ENCODE measurements at regions not wholly inside any gene's neighbourhood (a gene's known extent, or its start where the extent isn't known, plus 50 kb on each side); places are given as distances from the start of the nearest gene placed in this dataset.
"Not testable (repeated sequence)": the region's sequence is repeated elsewhere in the genome, so short reads cannot be mapped to it uniquely, and the experiment has no call there.

GRCh38 chr14:53847057-53847456 lies 109.6 kb downstream of the BMP4 start:
- Histone ChIP-seq H3K27me3 (ENCODE audit: control insufficient read depth, insufficient read depth, low read length) (no peaks in the 10 kb centered on the region), H3K4me1 (ENCODE audit: control insufficient read depth, insufficient read depth, low read length) (peaks cover 26% of the 10 kb centered on the region), H3K4me3 (ENCODE audit: low read length) (no peak overlapping the region), H3K9me3 (ENCODE audit: control insufficient read depth, low read depth, low read length) (no peaks in the 10 kb centered on the region), H3K36me3 (ENCODE audit: control insufficient read depth, insufficient read depth, low read length) (no peaks in the 10 kb centered on the region), H3K27ac (ENCODE audit: low read length) (no peak overlapping the region)
- no peak for DNase-seq
- WGBS (ENCODE audit: insufficient coverage, low lambda C conversion rate): 80% methylated on average over 1 of the region's 1 CpG

DNA sequence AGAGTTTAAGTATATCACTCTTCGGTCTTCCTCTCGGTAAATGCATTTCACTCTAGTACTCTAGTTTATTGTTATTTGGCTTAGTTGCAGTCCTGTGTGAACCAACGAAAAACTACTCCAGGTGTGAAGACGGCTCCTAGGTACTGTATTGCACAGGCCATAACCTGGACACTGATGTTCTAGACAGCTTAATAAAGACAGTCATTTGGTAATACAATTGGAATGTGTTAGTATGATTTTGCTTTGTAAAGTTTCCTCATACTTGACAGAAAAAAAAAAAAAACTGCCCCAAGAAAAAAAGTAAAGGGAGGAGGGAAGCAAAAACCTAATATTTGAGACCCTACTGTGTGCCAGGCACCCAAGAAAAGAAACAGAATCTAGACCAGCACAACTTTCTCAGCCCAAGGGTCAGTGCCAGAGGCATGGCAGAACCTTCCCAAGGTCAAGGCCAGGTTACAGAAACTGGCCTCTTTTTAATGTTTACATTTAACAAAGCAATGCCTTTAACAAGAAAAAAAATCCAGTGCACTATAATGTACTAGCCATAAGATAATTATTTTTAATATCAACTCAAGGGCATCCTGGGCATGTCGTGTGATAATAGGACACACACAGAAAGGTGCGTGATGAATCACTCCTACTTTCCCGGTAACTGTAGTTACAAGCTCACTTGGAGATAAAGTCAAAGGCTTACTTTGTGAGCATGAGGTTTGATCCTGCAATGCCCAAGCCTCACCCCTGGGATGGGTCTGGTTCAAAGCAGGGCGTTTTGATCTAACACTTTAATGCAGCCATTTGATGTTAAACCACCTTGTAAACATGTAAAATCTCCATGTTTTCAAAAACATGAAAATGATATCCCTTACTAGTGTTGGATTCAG lies 110.6 kb downstream of the BMP4 start:
- no peaks in the 10 kb centered on the region for H3K27me3 ChIP-seq (ENCODE audit: control insufficient read depth, insufficient read depth, low read length)
- 80% methylated on average over 3 of the region's 8 CpGs for WGBS (ENCODE audit: insufficient coverage, low lambda C conversion rate)
- no peak overlapping the region for H3K4me3 ChIP-seq (ENCODE audit: low read length)
- peak; percentile 43 to 65 for DNase-seq
- H3K9me3 ChIP-seq (ENCODE audit: control insufficient read depth, low read depth, low read length): no peaks in the 10 kb centered on the region
- H3K36me3 ChIP-seq (ENCODE audit: control insufficient read depth, insufficient read depth, low read length): no peaks in the 10 kb centered on the region
- H3K27ac ChIP-seq (ENCODE audit: low read length): no peak overlapping the region
- H3K4me1 ChIP-seq (ENCODE audit: control insufficient read depth, insufficient read depth, low read length): peaks cover 16% of the 10 kb centered on the region

DNA sequence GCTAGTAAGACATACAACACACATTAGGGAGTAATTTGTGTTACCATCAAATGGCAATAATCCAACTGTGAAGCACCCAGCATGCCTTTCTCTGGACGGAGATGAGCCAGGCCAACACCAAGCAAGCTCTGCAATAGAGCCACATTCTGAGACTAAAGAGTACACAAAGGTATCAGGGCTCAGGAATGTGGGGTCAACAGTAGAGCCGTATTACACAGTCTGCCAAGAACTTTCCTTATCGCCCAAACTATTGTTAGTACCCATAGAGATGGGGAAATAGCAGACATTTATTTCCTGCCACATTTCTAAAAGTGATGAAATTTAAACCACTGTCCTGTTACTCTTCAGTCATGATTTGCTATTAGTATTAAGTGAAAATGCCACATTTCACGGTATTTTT lies 113.7 kb downstream of the BMP4 start:
- no peak for DNase-seq
- H3K4me3 ChIP-seq (ENCODE audit: low read length): no peak overlapping the region
- no peak overlapping the region for H3K27ac ChIP-seq (ENCODE audit: low read length)
- H3K36me3 ChIP-seq (ENCODE audit: control insufficient read depth, insufficient read depth, low read length): no peaks in the 10 kb centered on the region
- no peaks in the 10 kb centered on the region for H3K9me3 ChIP-seq (ENCODE audit: control insufficient read depth, low read depth, low read length)
- no CpG with 5 or more reads among the region's 4 CpGs for WGBS (ENCODE audit: insufficient coverage, low lambda C conversion rate)
- H3K27me3 ChIP-seq (ENCODE audit: control insufficient read depth, insufficient read depth, low read length): no peaks in the 10 kb centered on the region
- peaks cover 3% of the 10 kb centered on the region for H3K4me1 ChIP-seq (ENCODE audit: control insufficient read depth, insufficient read depth, low read length)

- no peaks in the 10 kb centered on the region for H3K36me3 ChIP-seq (ENCODE audit: control insufficient read depth, insufficient read depth, low read length)
- no peak for DNase-seq
- no peak overlapping the region for H3K4me3 ChIP-seq (ENCODE audit: low read length)
- no peaks in the 10 kb centered on the region for H3K27me3 ChIP-seq (ENCODE audit: control insufficient read depth, insufficient read depth, low read length)
- peaks cover 4% of the 10 kb centered on the region for H3K9me3 ChIP-seq (ENCODE audit: control insufficient read depth, low read depth, low read length)
- WGBS (ENCODE audit: insufficient coverage, low lambda C conversion rate): 100% methylated on average over 1 of the region's 3 CpGs
- peaks cover 3% of the 10 kb centered on the region for H3K4me1 ChIP-seq (ENCODE audit: control insufficient read depth, insufficient read depth, low read length)
- peak overlapping the region; percentile 2 for H3K27ac ChIP-seq (ENCODE audit: low read length)
Observed at GRCh38 chr14:53841109-53842099, 115.2 kb downstream of the BMP4 start.

DNA sequence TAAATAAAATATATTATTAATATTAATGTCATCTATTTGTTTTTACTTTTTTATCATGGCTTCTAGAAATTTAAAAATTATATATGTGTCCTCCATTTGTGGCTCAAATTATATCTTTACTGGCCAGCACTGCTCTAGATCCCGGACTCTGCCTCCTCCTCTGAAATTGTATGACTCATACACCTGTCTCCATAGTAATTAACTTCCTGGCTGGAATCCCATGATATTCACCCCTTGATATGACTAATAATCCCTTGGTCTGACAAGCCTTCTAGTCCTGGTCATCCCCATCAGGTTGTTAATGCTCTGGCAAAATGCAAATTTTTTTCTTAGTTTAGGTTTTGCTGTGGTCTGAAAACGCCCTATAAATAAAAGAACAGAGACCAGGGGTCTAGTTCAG lies 116.2 kb downstream of the BMP4 start:
- Histone ChIP-seq H3K4me3 (ENCODE audit: low read length) (no peak overlapping the region), H3K27me3 (ENCODE audit: control insufficient read depth, insufficient read depth, low read length) (no peaks in the 10 kb centered on the region), H3K36me3 (ENCODE audit: control insufficient read depth, insufficient read depth, low read length) (no peaks in the 10 kb centered on the region), H3K4me1 (ENCODE audit: control insufficient read depth, insufficient read depth, low read length) (no peaks in the 10 kb centered on the region), H3K9me3 (ENCODE audit: control insufficient read depth, low read depth, low read length) (peaks cover 4% of the 10 kb centered on the region), H3K27ac (ENCODE audit: low read length) (peak overlapping the region; percentile 2)
- no CpG with 5 or more reads among the region's 2 CpGs for WGBS (ENCODE audit: insufficient coverage, low lambda C conversion rate)
- peak; percentile 48 to 76 for DNase-seq

DNA sequence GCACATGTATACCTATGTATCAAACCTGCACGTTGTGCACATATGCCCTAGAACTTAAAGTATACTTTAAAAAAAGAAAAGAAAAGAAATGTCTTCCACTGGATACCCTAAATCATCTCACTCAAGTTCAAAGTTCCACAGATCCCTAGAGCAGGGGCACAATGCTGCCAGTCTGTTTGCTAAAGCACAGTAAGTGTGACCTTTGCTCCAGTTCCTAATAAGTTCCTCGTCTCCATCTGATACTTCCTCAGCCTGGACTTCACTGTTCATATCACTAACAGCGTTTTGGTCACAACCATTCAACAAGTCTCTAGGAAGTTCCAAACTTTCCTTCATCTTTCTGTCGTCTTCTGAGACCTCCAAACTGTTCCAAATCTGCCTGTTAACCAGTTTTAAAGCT lies 118.3 kb downstream of the BMP4 start:
- H3K4me1 ChIP-seq (ENCODE audit: control insufficient read depth, insufficient read depth, low read length): no peaks in the 10 kb centered on the region
- H3K27me3 ChIP-seq (ENCODE audit: control insufficient read depth, insufficient read depth, low read length): no peaks in the 10 kb centered on the region
- WGBS (ENCODE audit: insufficient coverage, low lambda C conversion rate): 67% methylated on average over 2 of the region's 4 CpGs
- no peak overlapping the region for H3K4me3 ChIP-seq (ENCODE audit: low read length)
- no peak overlapping the region for H3K27ac ChIP-seq (ENCODE audit: low read length)
- no peak for DNase-seq
- no peaks in the 10 kb centered on the region for H3K36me3 ChIP-seq (ENCODE audit: control insufficient read depth, insufficient read depth, low read length)
- H3K9me3 ChIP-seq (ENCODE audit: control insufficient read depth, low read depth, low read length): peaks cover 4% of the 10 kb centered on the region

DNA sequence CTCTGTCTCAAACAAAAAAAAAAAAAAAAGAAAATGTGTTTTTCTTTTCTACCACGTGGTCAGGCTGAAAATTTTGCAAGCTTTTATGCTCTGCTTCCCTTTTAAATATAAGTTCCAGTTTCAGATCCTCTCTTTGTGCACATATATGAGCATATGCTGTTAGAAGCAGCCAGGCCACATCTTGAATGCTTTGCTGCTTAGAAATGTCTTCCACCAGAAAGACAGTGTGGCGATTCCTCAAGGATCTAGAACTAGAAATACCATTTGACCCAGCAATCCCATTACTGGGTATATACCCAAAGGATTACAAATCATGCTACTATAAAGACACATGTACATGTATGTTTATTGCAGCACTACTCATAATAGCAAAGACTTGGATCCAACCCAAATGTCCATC lies 119.0 kb downstream of the BMP4 start:
- H3K4me1 ChIP-seq (ENCODE audit: control insufficient read depth, insufficient read depth, low read length); DNase-seq; H3K4me3 ChIP-seq (ENCODE audit: low read length); H3K27me3 ChIP-seq (ENCODE audit: control insufficient read depth, insufficient read depth, low read length); H3K36me3 ChIP-seq (ENCODE audit: control insufficient read depth, insufficient read depth, low read length); H3K27ac ChIP-seq (ENCODE audit: low read length); H3K9me3 ChIP-seq (ENCODE audit: control insufficient read depth, low read depth, low read length): not testable (repeated sequence)
- no CpG with 5 or more reads among the region's 2 CpGs for WGBS (ENCODE audit: insufficient coverage, low lambda C conversion rate)

GRCh38 chr14:53836551-53836950 lies 120.1 kb downstream of the BMP4 start:
- no peak overlapping the region for H3K4me3 ChIP-seq (ENCODE audit: low read length)
- H3K27ac ChIP-seq (ENCODE audit: low read length): no peak overlapping the region
- H3K27me3 ChIP-seq (ENCODE audit: control insufficient read depth, insufficient read depth, low read length): no peaks in the 10 kb centered on the region
- H3K36me3 ChIP-seq (ENCODE audit: control insufficient read depth, insufficient read depth, low read length): no peaks in the 10 kb centered on the region
- 100% methylated on average over 1 of the region's 2 CpGs for WGBS (ENCODE audit: insufficient coverage, low lambda C conversion rate)
- no peak for DNase-seq
- no peaks in the 10 kb centered on the region for H3K4me1 ChIP-seq (ENCODE audit: control insufficient read depth, insufficient read depth, low read length)
- H3K9me3 ChIP-seq (ENCODE audit: control insufficient read depth, low read depth, low read length): peaks cover 4% of the 10 kb centered on the region

- DNase-seq: no peak
- Histone ChIP-seq H3K27ac (ENCODE audit: low read length) (no peak overlapping the region), H3K4me1 (ENCODE audit: control insufficient read depth, insufficient read depth, low read length) (no peaks in the 10 kb centered on the region), H3K4me3 (ENCODE audit: low read length) (no peak overlapping the region), H3K36me3 (ENCODE audit: control insufficient read depth, insufficient read depth, low read length) (no peaks in the 10 kb centered on the region), H3K9me3 (ENCODE audit: control insufficient read depth, low read depth, low read length) (no peaks in the 10 kb centered on the region), H3K27me3 (ENCODE audit: control insufficient read depth, insufficient read depth, low read length) (no peaks in the 10 kb centered on the region)
- no CpG with 5 or more reads among the region's 4 CpGs for WGBS (ENCODE audit: insufficient coverage, low lambda C conversion rate)
Observed at GRCh38 chr14:53828820-53829219, 127.8 kb downstream of the BMP4 start.

GRCh38 chr14:53824061-53824460 lies 132.6 kb downstream of the BMP4 start:
- H3K27me3 ChIP-seq (ENCODE audit: control insufficient read depth, insufficient read depth, low read length): no peaks in the 10 kb centered on the region
- no peak for DNase-seq
- WGBS (ENCODE audit: insufficient coverage, low lambda C conversion rate): no CpG with 5 or more reads among the region's 1 CpG
- no peaks in the 10 kb centered on the region for H3K4me1 ChIP-seq (ENCODE audit: control insufficient read depth, insufficient read depth, low read length)
- no peaks in the 10 kb centered on the region for H3K36me3 ChIP-seq (ENCODE audit: control insufficient read depth, insufficient read depth, low read length)
- H3K27ac ChIP-seq (ENCODE audit: low read length): no peak overlapping the region
- no peak overlapping the region for H3K4me3 ChIP-seq (ENCODE audit: low read length)
- H3K9me3 ChIP-seq (ENCODE audit: control insufficient read depth, low read depth, low read length): no peaks in the 10 kb centered on the region
